MM.1S (cell line): ENCODE measurements at regions not wholly inside any gene's neighbourhood (a gene's known extent, or its start where the extent isn't known, plus 50 kb on each side); places are given as distances from the start of the nearest gene placed in this dataset.

Experiments
- DNase-seq: peaks from one replicate; pipeline ENCODE4 v3.0.0-alpha.2; 2015
- H2AFZ ChIP-seq: fragments of 300-600 bp; sonication (generic); 2 replicates; pipeline ENCODE4 v1.6.0; 2016; ENCODE audit warnings: antibody characterized with exemption, low read length
- H3F3A ChIP-seq: fragments of 300-600 bp; sonication (generic); 2 replicates; pipeline ENCODE4 v1.6.1; 2016; ENCODE audit warnings: mild to moderate bottlenecking, antibody characterized with exemption, low read length, moderate library complexity, mixed read lengths; ENCODE audit not compliant: insufficient read depth
- H3K27ac ChIP-seq: fragments of 300-600 bp; sonication (generic); 2 replicates; pipeline ENCODE4 v1.5.1; 2016; ENCODE audit warnings: mild to moderate bottlenecking, low read length
- H3K27me3 ChIP-seq: fragments of 300-600 bp; sonication (generic); replicated peaks from 2 replicates; pipeline ENCODE4 v1.6.0; 2016; ENCODE audit warnings: low read length; ENCODE audit not compliant: insufficient read depth
- H3K36me3 ChIP-seq: fragments of 300-600 bp; sonication (generic); replicated peaks from 2 replicates; pipeline ENCODE4 v1.6.1; 2016; ENCODE audit warnings: mild to moderate bottlenecking, low read length, mixed read lengths; ENCODE audit not compliant: insufficient read depth
- H3K4me1 ChIP-seq: fragments of 300-600 bp; sonication (generic); 2 replicates; pipeline ENCODE4 v1.6.1; 2016; ENCODE audit warnings: low read length, mixed read lengths
- H3K4me2 ChIP-seq: fragments of 300-600 bp; sonication (generic); 2 replicates; pipeline ENCODE4 v1.6.0; 2016; ENCODE audit warnings: low read depth, low read length
- H3K4me3 ChIP-seq: fragments of 300-600 bp; sonication (generic); 2 replicates; pipeline ENCODE4 v1.5.1; 2016; ENCODE audit warnings: low read length, mixed read lengths
- H3K79me2 ChIP-seq: fragments of 300-600 bp; sonication (generic); 2 replicates; pipeline ENCODE4 v1.6.1; 2016; ENCODE audit warnings: mixed run types, low read length, mixed read lengths
- H3K9ac ChIP-seq: fragments of 300-600 bp; sonication (generic); 2 replicates; pipeline ENCODE4 v1.6.1; 2016; ENCODE audit warnings: low read length, mixed read lengths
- H3K9me2 ChIP-seq: fragments of 300-600 bp; sonication (generic); replicated peaks from 2 replicates; pipeline ENCODE4 v1.6.1; 2016; ENCODE audit warnings: mild to moderate bottlenecking, low read length, mixed read lengths; ENCODE audit not compliant: insufficient read depth
- H3K9me3 ChIP-seq: fragments of 300-600 bp; sonication (generic); replicated peaks from 2 replicates; pipeline ENCODE4 v1.6.1; 2016; ENCODE audit warnings: mild to moderate bottlenecking, low read length, mixed read lengths; ENCODE audit not compliant: insufficient read depth
- H4K20me1 ChIP-seq: fragments of 300-600 bp; sonication (generic); 2 replicates; pipeline ENCODE4 v1.6.1; 2016; ENCODE audit warnings: mild to moderate bottlenecking, low read length, moderate library complexity, mixed read lengths; ENCODE audit not compliant: insufficient read depth
- EZH2 ChIP-seq: fragments of 300-600 bp; sonication (generic); optimal IDR thresholded peaks from 2 replicates; pipeline ENCODE3; 2017; ENCODE audit warnings: low read depth, mild to moderate bottlenecking, antibody characterized with exemption, low read length, mixed read lengths
- EZH2phosphoT487 ChIP-seq: fragments of 300-600 bp; sonication (generic); IDR thresholded peaks from 2 replicates; pipeline ENCODE4 v1.6.1; 2018; ENCODE audit warnings: antibody characterized with exemption, low read length
- TF ChIP-seq, protein P1 (sequence below): fragments of 300-600 bp; sonication (generic); IDR thresholded peaks from 2 replicates; pipeline ENCODE4 v1.5.1; 2016; ENCODE audit warnings: antibody characterized with exemption, low read length, mixed read lengths

DNA sequence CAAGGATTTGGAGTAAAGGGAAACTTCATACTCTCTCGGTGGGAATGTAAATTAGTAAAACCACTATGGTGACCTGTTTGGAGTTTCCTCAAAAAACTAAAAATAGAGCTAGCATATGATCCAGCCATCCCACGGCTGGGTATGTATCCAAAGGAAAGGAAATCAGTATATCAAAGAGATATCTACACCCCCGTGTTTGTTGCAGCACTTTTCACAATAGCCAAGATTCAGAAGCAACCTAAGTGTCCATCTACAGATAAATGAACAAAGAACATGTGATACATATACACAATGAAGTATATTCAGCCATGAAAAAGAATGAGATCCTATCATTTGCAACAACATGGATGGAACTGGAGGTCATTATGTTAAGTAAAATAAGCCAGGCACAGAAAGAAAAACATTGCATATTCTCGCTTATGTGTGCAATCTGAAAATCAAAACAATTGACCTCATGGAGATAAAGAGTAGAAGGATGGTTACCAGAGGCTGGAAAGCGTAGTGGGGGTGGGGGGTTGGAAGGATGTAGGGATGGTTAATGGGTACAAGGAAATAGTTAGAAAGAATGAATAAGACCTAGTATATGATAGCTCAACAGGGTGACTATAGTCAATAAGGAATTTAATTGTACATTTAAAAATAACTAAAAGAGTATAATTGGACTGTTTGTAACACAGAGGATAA is 468.0 kb downstream of the BCAT1 start:
- no peak for DNase-seq
- no peaks in the 10 kb centered on the region for H3K27me3 ChIP-seq
- H3K9me2 ChIP-seq: no peaks in the 10 kb centered on the region
- no peaks in the 10 kb centered on the region for H3K4me1 ChIP-seq
- no peak overlapping the region for H3K9ac ChIP-seq
- H3K27ac ChIP-seq: no peak overlapping the region
- TF ChIP-seq EZH2 (no peak), EZH2phosphoT487 (no peak)
- TF ChIP-seq, protein P1, sequence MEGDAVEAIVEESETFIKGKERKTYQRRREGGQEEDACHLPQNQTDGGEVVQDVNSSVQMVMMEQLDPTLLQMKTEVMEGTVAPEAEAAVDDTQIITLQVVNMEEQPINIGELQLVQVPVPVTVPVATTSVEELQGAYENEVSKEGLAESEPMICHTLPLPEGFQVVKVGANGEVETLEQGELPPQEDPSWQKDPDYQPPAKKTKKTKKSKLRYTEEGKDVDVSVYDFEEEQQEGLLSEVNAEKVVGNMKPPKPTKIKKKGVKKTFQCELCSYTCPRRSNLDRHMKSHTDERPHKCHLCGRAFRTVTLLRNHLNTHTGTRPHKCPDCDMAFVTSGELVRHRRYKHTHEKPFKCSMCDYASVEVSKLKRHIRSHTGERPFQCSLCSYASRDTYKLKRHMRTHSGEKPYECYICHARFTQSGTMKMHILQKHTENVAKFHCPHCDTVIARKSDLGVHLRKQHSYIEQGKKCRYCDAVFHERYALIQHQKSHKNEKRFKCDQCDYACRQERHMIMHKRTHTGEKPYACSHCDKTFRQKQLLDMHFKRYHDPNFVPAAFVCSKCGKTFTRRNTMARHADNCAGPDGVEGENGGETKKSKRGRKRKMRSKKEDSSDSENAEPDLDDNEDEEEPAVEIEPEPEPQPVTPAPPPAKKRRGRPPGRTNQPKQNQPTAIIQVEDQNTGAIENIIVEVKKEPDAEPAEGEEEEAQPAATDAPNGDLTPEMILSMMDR: no peak
- H3K79me2 ChIP-seq: no peaks in the 10 kb centered on the region
- H3K36me3 ChIP-seq: no peaks in the 10 kb centered on the region
- no peaks in the 10 kb centered on the region for H3F3A ChIP-seq
- no peaks in the 10 kb centered on the region for H3K9me3 ChIP-seq
- no peaks in the 10 kb centered on the region for H4K20me1 ChIP-seq
- H3K4me2 ChIP-seq: no peak overlapping the region
- H2AFZ ChIP-seq: no peak overlapping the region
- H3K4me3 ChIP-seq: no peak overlapping the region

- Histone ChIP-seq H3K9me2 (no peaks in the 10 kb centered on the region), H3K4me2 (no peak overlapping the region), H3K27ac (no peak overlapping the region), H3K36me3 (no peaks in the 10 kb centered on the region), H4K20me1 (no peaks in the 10 kb centered on the region), H3K9ac (no peak overlapping the region), H2AFZ (no peak overlapping the region), H3F3A (no peaks in the 10 kb centered on the region), H3K27me3 (no peaks in the 10 kb centered on the region), H3K9me3 (no peaks in the 10 kb centered on the region), H3K4me3 (no peak overlapping the region), H3K79me2 (no peaks in the 10 kb centered on the region), H3K4me1 (no peaks in the 10 kb centered on the region)
- no peak for DNase-seq
- no peak for TF ChIP-seq EZH2phosphoT487
- TF ChIP-seq EZH2: no peak
- TF ChIP-seq, protein P1: no peak
Measured at GRCh38 chr12:24479131-24479530, 469.8 kb downstream of the BCAT1 start.

- Histone ChIP-seq H3K79me2 (no peaks in the 10 kb centered on the region), H4K20me1 (no peaks in the 10 kb centered on the region), H3K9me3 (no peaks in the 10 kb centered on the region), H3K9me2 (no peaks in the 10 kb centered on the region), H3K27me3 (no peaks in the 10 kb centered on the region), H2AFZ (no peak overlapping the region), H3F3A (no peaks in the 10 kb centered on the region), H3K27ac (no peak overlapping the region), H3K4me3 (no peak overlapping the region), H3K4me2 (no peak overlapping the region), H3K36me3 (no peaks in the 10 kb centered on the region), H3K4me1 (no peaks in the 10 kb centered on the region), H3K9ac (no peak overlapping the region)
- no peak for DNase-seq
- TF ChIP-seq EZH2 (no peak), EZH2phosphoT487 (no peak)
- TF ChIP-seq, protein P1: no peak
Measured at GRCh38 chr12:24478254-24478653, 470.6 kb downstream of the BCAT1 start.
